ENCODE measurements at regions not wholly inside any gene's neighbourhood (a gene's known extent, or its start where the extent isn't known, plus 50 kb on each side); places are given as distances from the start of the nearest gene placed in this dataset.
A peak's percentile ranks its signal among the peaks of the same experiment; 100 is the strongest.

DNA sequence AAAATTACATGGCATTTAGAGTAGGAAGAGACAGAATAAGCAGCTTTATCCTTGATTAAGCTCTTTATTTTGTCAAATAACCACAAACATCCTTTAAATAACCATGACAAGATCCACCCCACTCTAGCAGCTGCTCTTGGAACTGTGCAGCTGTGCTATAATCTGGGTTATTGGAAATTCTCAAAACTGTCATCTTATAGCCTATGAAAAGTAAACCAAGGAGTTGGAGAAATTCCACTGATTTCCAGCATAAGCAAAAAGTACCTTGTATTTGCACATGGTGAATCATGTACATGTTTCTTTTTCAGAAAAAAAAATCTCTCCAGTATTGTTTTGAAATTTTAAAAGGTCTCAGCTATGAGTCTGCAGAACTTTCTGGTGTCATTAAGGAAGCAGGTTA lies 88.8 kb upstream of the ABI3BP start:
- no peak for DNase-seq (ENCODE audit: low spot score)

- DNase-seq (ENCODE audit: low spot score), result no peak
Measured at GRCh38 chr3:101081446-101081845, 88.2 kb upstream of the ABI3BP start.

- DNase-seq (ENCODE audit: low spot score), result no peak
Measured at GRCh38 chr3:101077361-101078011, 84.3 kb upstream of the ABI3BP start.

- DNase-seq (ENCODE audit: low spot score), result no peak
Measured at GRCh38 chr3:101074518-101074917, 81.3 kb upstream of the ABI3BP start.

- no peak for DNase-seq (ENCODE audit: low spot score)
Measured at GRCh38 chr3:101072300-101072699, 79.1 kb upstream of the ABI3BP start.

DNA sequence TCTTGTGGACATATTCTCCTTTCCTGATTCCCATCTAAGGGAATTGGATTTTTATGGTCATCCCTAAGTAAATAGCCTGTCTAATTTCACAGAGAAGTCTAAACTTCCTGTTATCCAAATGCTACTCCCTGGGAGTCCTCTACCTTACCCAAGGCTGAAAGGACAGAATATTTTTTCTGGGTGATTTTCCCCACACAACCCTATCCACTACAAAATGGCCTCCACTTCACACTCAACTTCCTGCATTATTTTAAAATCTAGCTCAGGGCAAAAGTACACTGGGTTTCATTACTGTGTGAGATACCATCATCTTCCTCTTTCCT lies 77.5 kb upstream of the ABI3BP start:
- no peak for DNase-seq (ENCODE audit: low spot score)

- DNase-seq (ENCODE audit: low spot score), result peak; percentile 44
Measured at GRCh38 chr3:101069901-101070798, 76.9 kb upstream of the ABI3BP start.

- DNase-seq (ENCODE audit: low spot score), result no peak
Measured at GRCh38 chr3:101068876-101069606, 75.8 kb upstream of the ABI3BP start.

- no peak for DNase-seq (ENCODE audit: low spot score)
Measured at GRCh38 chr3:101066711-101067129, 73.5 kb upstream of the ABI3BP start.

DNA sequence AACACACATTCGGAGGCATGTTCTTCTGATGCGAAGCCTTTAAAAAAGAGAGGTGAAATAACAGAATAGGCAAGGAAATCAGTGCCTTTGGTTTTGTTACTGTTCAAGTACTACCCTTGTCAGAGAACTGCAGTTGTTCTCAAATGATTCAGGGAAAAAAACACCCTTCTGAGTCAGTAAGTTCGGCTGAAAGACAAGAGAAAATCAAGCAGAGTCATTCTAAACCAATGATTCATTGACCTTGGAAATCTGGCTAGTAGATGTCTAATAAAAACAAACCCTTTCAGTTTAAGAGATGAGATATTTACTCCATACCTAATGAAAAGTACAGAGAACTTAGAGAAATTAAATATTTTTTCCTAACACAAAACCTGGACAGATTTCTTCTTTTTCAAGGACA lies 72.7 kb upstream of the ABI3BP start:
- no peak for DNase-seq (ENCODE audit: low spot score)

- no peak for DNase-seq (ENCODE audit: low spot score)
Measured at GRCh38 chr3:101063401-101063800, 70.2 kb upstream of the ABI3BP start.

DNA sequence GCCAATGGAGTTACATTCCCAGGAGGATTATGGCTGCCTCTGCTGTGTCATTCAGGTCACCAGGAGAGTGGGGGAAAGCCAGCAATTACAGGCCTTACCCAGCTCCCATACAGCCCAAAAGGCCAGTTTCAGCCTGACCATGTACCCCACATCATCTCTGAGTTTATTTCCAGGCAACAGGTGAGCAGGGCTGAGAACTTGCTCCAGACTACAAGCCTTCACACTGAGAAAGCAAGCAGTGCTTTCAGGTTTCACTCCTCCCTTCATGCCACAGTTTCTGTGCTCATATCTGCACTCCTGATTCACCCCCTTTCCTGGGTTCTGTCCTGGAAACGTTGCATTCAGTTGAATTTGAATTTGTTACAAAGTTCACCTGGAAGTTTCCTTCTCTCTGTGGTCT lies 68.1 kb upstream of the ABI3BP start:
- no peak for DNase-seq (ENCODE audit: low spot score)

DNA sequence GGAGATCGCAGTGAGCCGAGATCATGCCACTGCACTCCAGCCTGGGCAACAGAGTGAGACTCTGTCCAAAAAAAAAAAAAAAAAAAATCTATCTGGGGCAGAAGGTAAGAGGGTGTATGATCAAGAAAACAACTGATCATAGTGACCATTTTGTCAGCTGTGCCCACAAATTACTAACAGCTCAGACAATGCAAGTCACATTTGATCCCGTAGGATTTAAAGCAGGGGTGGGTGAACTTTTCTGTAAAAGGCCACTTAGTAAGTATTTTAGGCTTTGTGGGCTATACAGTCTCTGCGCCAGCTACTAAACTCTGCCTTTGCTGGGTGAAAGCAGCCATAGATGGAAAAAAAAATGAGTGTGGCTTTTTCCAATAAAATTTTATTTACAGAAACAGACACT lies 57.6 kb upstream of the ABI3BP start:
- no peak for DNase-seq (ENCODE audit: low spot score)

DNA sequence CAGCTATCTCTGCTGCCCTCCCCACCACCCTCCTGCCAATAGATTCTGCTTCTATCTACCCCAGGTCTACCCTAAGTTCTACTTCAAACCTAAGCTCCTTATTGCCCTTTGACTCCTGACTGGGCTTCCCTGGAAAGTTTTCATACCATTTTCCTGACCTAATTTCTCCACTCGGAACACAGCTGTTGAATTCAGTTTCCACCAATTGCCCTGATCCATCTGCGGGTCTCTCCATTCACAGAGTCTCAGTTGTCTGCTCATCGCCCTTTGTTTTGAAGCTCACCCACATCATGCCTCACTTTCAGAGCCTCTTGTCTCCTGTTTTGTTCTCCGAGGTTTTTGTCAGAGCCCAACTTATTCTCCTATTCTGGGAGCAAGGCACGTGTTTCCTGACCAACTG lies 56.8 kb upstream of the ABI3BP start:
- no peak for DNase-seq (ENCODE audit: low spot score)

DNA sequence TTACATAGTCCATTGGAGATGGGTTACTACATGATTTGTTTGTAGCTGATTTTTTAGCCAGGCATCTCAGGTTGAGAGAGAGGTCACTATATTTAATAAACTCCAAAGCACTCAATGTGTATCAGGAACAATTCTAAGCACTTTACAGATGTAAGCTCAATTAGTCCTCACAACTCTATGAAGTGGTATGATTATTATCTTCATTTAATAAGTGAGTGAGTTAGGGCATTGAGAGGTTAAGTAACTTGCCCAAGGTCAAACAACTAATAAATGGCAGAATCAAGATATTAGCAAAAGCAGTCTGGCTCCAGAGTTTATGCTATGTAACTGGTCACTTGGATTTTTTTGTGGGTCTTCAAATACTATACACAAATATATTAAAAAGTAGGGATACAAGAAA lies 56.3 kb upstream of the ABI3BP start:
- no peak for DNase-seq (ENCODE audit: low spot score)

DNA sequence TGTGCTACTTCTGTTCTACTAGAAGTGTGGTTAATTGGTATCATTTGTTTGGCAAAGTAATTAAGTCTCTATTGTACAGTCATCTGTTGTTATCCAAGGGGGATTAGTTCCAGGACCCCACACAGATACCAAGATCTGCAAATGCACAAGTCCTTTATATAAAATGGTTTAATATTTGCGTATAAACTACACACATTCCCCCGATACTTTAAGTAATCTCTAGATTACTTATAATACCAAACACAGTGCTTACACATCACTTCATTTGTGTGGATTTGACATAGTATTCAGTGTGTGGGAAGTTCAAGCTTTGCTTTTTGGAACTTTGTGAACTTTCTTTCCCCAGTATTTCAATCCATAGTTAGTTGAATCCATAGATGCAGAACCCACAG lies 50.5 kb upstream of the ABI3BP start:
- no peak for DNase-seq (ENCODE audit: low spot score)

DNA sequence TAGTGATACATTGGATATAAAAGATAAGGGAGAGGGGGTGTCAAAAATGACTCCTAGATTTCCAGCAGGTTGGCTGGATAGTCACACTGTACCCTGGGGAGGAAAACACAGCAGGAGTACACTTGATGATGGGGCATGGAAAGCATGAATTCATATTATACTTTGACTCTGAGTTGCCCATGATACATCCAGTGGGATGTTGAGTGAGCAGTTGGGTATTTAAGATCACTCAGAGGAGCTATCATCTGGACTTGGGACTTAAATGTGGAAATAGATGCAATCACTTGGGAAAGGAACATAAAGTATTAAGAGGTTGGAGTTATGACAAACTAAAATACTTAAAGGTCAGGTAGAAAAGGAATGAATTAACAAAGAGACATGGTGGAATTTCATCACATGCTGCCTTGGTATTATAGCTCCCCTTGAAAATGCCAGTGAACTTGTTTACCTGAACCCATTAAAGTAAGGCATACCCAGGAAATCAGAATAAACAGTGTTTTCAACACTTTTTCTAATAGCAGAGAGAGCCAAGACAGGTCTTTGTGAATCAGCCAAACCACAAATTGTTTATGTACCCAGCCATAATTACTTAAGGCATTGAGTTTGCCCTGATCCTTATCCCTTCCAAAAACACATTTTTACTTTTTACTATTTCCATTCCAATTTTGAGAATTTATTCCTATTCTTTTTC lies 49.9 kb upstream of the ABI3BP start:
- no peak for DNase-seq (ENCODE audit: low spot score)

Measured in CD4-positive, alpha-beta T cell treated with Interleukin-15 for 4 hours (primary cell).